GM19372 (cell line): ENCODE measurements at regions not wholly inside any gene's neighbourhood (a gene's known extent, or its start where the extent isn't known, plus 50 kb on each side); places are given as distances from the start of the nearest gene placed in this dataset.

Source experiments
- ATAC-seq: cut with Tn5 transposase; IDR thresholded peaks from one replicate; pipeline ENCODE4 v1.9.1; 2021; ENCODE audit warnings: mild to moderate bottlenecking, low read depth, moderate library complexity; ENCODE audit not compliant: unreplicated experiment

DNA sequence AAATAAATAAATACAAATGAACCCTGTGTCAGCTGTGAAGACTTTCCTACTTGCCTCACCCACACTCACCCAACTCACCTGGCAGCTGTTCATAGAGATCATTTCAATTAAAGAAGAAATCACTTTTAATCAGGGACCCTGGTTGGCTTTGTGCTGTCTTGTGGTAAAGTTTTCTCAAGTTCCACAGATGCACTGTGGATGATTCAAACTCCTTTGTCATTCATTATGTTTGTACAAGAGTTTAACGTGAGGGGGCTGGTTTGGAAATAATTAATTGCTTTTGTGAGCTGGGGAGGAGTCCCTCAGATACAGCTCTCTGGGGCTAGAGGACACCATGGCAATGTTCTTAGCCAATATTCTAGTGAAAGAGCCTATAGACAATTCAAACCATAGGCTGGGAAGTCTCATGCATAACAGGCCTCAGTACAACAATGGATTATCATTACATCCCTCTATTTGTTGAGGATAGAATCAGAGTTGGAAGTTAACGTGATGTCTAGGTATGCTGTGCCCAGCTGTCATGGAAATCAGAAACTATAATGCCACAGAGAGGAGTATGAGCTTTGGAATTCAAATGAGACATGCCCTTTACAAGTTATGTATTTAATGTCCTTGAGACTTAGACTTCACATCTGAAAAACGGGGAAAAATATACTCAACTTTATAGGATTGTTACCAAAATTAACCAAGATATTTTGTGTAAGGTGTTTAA, 698.5 kb downstream of the KCNA4 start:
- ATAC-seq, result no peak

DNA sequence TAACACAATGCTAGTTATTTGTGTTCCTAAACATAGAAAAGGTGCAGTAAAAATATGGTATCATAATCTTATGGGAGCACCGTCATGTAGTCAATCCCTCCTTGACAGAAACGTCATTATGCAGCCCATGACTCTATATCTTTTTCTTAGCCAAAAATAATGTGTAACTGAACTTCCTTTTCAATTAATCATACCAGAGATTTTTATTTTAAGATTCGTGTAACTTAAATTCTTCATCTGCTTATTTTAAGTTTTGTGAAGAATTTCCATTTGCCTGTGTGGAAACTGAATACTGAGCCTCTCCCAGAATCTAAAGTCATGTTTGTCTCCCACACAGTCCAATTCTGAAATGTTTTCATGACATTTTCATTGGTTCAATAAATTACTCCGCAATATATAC, 699.1 kb downstream of the KCNA4 start:
- ATAC-seq, result no peak

DNA sequence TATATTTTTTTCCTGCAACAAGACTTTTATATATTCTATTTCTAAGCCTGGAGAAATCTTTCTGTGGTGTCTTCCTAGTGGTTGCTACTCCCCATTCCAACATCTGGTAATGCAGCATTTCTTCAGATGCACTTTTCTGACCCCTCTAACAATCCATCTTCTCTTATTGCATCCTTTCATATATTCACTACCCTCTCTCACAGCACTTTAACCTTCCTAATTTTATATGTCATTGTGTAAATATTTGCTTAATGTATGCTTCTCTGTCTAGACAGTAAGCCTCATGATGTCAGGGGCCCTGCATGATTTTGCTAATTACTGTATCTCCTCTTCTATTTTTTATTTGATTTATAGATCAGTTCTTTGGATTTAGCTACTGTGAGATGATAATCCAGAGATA, 701.6 kb downstream of the KCNA4 start:
- no peak for ATAC-seq

DNA sequence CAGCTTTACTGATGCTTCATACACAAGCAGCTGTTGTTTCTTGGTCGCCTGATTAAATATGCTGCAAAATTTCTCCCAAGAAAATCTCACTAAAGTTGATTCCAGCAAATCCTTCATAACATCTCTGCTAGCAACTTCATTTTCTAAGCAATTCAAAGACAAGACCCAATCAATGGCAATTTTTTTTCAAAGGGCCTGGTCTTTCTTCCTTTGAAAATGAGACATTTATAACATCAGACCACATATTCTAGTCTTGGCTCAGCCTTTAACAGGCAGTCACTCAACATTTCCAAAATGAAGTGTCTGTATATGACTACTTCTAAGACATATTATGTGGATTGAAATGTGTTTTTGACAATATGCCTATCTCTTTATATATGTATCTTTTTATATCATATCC, 702.6 kb downstream of the KCNA4 start:
- no peak for ATAC-seq

DNA sequence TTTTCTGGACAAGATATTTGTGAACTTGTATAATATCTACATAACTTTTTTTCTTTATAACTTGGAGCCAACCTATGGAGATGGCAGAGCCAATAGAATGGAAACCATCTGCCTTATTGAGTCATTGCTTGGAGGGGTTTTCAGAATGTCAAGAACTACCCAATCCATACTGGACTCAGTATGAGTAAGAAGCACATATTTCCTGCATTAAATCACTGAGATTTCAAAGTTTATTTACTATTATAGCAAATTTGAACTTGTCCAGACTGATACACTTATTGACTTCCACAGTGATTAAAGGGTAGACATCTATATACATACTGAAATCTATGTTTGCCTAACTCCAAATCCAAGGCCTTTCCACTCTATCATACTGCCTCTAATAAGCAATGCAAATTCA, 704.0 kb downstream of the KCNA4 start:
- ATAC-seq, result no peak

DNA sequence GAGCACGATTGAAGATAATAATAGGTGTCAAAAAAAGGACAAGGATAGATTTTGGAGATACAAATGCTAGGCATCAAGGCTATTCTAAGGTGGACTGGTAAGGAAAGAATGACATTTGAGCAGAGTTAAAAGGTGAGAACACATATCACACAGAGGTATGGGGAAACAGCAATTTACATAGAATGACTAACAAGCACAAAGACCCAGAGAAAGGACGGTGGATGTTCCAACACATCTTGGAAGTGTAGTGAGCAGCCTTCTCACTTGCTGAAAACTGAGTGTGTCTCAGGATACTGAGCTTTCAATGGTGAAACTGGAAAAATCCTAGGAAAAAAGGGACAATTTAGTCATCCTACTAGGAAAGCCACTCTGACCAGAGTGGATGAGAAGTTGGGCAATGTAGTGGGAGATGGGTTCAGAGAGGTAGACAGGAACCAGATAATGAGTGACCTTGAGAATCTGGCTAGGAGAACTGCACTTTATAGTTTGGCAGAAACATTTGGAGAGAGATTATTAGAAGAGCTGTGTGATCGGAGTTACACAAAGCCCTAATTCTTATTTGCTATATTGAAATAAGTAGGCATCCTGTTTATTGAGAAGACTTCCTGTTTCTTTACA, 706.0 kb downstream of the KCNA4 start:
- ATAC-seq, result no peak

DNA sequence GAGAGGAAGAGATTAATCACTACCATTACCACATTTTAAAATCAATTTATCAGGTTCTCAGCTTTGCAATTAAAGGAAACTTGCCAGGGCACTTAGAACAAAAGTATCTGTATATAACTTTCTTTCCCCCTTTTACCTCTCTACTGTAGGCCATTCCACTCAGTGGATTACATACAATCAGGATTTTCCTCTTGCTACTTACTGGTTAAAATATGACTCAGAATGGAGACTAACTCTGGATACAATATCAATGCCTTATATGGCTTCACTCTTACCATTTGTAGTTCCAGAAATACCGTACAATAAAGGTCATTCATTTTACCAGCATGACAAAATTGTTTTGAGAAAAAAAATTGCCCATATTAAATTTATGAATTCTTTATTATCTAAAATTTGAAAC, 706.8 kb downstream of the KCNA4 start:
- no peak for ATAC-seq

DNA sequence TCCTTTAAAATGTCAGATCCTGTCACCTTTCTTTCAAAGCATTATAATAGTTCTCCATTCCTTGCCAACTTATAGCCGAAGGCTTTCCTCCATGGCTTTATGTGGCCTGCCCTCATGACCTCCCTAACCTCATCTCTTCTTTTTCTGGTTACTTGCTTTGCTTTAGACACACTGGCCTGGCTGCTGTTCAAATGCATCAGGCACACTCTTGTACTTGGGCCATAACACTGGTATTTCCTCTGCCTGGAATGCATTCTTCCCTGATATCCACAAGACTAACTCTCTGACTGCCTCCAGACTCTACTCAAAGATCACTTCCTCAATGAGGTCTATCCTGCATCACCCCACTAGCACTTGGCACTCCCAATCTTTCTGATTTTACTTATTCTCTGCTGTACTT, 710.3 kb downstream of the KCNA4 start:
- ATAC-seq, result no peak

DNA sequence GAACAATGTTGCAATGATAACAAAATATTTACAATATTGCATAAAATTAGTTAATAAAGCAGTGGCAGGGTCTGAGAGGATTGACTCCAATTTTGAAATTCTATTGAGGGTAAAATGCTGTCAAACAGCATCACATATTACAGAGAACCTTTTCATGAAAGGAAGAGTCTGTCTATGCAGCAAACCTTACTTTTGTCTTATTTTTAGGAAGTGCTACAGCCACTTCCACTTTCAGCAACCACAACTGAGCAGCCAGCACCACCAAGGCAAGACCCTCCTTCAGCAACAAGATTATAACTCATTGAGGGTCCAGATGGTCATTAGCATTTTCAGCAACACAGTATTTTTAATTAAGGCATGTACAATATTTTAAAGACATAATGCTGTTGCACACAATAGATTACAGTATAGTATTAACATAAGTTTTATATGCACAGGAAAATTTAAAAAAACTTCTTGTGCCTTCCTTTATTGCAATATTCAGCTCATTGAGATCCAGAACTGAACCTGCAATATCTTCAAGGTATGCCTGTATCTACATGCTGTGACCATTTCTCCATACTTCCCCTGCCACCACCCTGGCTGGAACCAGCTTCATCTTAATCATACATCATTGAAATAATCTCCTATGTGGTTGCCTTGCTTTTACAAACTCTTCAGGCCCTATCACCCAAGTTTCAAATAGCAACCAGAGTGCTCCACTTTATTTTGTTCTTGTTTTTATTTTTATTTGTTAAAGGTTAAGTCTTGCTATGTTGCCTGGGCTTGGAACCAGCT, 711.2 kb downstream of the KCNA4 start:
- no peak for ATAC-seq

DNA sequence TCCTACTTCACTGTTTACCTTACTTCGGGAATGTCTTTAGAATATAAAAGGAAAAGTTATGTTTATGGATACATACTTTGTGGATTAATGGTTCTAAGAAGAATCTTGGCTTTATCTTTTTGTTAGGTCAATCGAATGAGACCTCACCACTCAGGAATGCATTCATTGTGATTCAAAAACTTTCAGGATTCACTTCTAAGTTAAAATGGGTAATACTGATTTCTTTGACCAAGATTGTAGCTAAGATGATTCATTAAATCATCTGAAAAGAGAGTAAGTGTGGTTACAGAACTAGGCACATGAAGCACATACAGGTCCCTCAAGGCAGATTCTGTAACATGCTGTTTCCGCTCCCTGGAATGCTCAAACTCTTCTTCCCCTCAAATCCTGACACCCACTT, 716.4 kb downstream of the KCNA4 start:
- ATAC-seq, result no peak

DNA sequence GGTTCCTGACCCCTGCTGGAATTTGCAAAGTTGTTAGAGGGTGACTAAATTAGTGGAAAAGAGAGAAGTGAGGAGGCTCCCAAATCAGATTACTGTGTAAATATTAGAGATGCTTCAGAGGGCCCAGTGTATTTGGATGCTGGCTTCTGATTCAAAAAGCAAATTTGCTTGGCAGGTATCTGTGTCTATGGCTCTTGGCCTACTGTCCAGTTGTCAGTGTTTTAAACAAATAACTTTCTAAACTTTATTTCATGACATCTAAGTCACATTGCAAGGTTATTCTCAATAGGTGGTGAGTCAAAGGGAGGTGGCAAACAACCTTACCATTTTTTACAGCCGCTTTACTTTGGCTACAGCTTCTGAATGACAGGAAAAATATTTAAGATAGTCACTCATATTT, 720.1 kb downstream of the KCNA4 start:
- no peak for ATAC-seq

DNA sequence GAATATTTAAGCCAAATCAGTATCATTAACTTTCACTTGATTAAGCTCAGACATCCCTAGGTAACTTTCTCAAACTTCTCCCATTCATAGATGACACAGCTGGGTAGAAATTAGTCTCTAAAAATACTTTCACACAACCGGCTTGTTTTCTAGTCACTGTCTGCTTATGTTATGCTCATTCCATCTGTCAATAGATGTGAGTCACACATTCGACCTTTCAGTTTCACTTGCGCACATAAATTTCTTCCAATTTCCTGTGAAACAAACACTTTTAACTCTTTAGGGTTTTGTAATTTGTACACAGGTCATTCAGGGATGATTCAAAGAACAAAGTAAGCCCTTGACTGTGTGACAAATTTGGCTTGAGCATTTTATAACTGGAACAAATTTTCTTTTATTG, 723.0 kb downstream of the KCNA4 start:
- peak; percentile 88 for ATAC-seq

DNA sequence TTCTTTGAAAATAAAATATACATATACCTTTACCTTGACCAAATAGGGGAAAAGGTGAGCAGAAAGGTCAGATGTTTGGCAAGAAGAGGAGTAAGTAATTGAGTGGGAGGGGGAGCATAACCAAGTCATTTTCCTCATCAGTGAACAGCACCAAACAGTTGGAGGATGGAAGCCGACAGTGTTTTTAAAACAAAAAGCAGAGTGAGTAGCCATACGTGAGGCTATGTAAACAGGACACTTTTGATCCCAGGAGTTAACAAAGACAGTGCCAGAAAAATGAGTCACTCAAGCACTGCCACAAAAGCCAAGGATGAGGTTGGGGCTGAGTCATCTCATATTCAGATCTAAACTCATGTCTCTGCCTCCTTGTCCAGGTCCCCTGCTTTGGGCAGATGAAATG, 734.7 kb downstream of the KCNA4 start:
- no peak for ATAC-seq

DNA sequence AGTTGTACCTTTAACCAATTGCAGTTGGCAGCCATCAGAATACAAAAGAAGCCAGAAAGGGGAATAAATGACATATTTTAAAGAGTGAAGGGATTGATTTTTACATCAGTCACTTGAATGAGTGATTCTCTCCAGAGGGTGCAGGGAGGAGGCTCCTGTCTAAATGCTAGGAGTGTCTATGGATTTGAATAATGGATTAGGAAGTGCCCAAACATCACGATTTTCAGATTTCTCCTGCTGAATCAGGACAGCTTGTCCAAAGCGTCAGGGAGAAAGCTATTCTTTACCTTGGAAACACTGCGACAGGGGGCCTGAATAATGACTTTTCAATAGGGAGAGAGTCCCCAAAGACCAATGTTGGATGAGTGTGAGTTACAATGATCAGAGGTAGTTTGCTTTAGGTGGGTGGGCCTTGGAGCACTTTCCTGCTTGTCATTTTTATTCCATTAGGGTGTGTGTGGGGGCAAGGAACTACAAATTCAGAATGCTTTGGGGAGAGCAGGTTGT, 735.5 kb downstream of the KCNA4 start:
- no peak for ATAC-seq

DNA sequence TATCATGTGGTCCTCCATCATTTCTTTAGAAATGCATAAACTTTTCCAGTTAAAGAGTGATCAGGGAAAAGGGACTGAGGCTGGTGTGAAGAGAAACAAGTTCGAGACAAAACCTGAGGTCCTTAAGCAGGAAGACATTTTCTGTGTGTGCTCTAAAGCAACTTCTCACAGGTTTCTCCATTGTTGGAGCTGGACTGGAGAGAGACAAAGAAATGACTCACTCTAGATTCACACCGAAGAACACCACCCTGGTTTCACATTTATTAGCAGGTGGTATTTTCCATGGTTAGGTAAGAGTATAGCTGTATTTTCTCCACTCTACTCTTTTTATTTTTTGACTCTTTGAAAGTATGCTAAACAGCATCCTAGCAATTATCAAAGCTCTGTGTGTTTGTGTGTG, 736.4 kb downstream of the KCNA4 start:
- ATAC-seq, result no peak

DNA sequence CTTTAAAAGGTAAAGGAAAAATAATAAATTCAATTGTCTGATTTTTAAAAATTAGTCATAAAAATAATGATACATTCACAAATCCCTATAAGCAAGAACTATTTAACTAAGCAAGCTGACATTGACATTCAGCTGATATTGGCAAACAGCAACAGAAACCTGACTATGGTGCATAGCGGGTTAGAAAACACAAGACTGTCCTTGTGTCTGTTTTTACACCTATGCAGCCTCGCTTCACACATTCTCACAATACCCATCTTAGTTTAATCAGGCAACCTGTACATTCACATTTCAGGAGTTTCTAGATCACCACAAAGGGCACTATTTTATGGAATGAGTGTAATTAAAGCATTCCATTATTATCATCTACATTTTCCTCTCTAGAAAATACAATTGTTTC, 737.1 kb downstream of the KCNA4 start:
- no peak for ATAC-seq

DNA sequence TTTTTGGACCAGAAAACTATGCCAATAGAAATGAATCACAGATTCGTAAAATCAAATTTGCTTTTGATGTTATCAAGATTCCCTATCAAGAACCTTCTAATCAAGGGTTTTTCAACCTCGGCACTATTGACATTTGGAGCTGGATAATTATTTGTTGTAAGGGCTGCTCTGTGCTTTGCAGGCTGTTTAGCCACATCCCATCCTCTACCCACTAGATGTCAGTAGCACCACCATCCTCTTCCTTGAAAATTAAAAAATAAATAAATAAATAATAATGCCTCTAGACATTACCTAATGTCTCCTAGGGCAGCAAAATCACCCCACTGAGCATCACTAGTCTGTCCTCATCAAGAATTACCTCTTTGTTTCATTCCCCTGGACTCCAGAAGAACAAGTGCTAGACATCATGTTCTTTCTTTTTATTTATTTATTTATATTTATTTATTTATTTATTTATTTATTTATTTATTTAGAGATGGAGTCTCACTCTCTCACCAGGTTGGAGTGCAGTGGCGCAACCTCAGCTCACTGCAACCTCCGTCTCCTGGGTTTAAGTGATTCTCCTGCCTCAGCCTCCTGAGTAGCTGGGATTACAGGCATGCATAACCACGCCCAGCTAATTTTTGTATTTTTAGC, 744.7 kb downstream of the KCNA4 start:
- no peak for ATAC-seq

DNA sequence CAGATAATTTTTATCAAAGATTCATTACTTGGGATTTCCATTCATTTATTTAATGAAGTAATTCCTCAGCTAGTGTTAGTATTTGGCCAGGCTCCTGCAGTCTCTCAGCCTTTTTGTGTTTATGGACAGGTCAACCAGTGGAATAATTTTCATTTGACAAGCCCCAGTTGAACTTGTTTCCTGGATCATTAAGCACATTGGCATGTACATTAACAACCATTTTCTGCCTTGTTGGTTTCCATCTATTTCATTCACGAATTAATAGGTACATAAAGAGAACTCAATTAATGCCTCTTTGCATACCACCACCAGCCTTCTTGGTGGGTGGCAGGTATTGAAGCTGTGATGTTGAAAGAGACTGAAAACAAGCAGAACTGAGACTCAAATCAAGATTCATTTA, 745.2 kb downstream of the KCNA4 start:
- no peak for ATAC-seq

DNA sequence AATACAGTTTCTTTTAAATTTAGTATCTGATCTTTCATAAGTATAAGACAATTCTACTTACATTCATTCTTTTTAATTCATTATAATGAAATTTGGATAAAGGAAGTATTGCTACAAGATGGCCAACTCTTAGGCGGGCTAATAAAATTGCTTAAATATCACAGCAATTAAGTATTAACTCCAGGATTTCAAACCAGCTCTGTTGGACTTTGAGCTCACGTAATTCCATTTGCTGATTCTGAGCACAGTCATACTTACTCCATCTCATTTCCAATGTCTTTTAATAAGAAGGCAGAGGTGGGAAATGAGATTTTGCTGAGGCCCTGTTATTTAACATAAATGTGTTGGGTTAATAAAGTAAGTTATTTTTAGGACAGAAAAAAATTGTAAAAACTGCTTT, 748.1 kb downstream of the KCNA4 start:
- no peak for ATAC-seq

DNA sequence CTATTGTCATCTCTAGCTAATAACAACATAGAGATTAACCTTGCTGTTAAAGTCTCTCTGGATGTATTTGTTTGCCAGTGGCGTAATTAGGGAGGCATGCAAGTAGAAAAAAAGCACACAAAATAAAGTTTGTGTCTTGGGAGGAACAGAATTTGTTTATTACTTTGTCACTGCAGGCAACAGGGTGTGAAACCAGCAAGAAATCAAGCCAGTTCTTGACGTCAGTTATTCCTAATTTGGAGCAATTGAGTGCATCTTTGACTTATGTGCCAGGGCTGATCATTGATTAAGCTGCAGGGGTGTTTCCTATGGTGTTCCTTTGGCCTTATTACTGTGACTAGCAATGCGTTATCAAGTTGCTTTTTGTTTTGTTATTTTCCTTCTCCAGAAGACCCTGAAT, 751.0 kb downstream of the KCNA4 start:
- no peak for ATAC-seq

DNA sequence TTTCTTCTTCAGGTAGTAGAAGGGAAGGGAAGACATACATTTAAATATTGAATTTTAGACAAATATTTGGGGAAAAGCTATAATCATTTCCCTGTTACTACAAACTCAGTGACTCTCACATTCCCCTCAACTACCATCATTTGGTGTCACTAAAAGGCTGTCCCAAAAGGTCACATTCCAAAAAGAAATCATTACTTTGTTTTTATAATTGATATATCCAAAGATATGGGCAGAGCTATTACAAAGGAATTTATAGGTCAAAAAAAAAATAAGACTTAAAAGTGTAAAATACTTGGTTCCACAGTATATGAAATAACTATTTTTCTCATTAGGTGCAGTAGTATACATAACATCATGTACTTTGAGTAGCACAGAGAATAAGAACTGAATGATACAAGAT, 751.4 kb downstream of the KCNA4 start:
- ATAC-seq, result no peak
